SU-DHL-6 (cell line): ENCODE measurements at regions not wholly inside any gene's neighbourhood (a gene's known extent, or its start where the extent isn't known, plus 50 kb on each side); places are given as distances from the start of the nearest gene placed in this dataset.

Source experiments
- H2AFZ ChIP-seq: fragments of 200-600 bp; sonication (generic); 2 replicates; pipeline ENCODE4 v1.6.1; 2014; ENCODE audit warnings: low read depth, mild to moderate bottlenecking, moderate library complexity, mixed read lengths, antibody characterized with exemption, low read length; ENCODE audit not compliant: severe bottlenecking
- H3F3A ChIP-seq: fragments of 200-600 bp; shearing (Covaris generic); 2 replicates; pipeline ENCODE4 v1.6.0; 2016; ENCODE audit warnings: antibody characterized with exemption, mild to moderate bottlenecking; ENCODE audit not compliant: insufficient read depth
- H3K27ac ChIP-seq: fragments of 200-600 bp; sonication (generic); 2 replicates; pipeline ENCODE4 v1.5.1; 2016; ENCODE audit warnings: low read depth, mild to moderate bottlenecking, low read length, moderate library complexity, mixed read lengths
- H3K27me3 ChIP-seq: fragments of 200-600 bp; sonication (generic), shearing (Covaris generic); 2 replicates; pipeline ENCODE4 v1.6.0; 2014; ENCODE audit warnings: mild to moderate bottlenecking, low read length
- H3K36me3 ChIP-seq: fragments of 200-600 bp; sonication (generic); 2 replicates; pipeline ENCODE4 v1.6.1; 2014; ENCODE audit warnings: mild to moderate bottlenecking, low read length, mixed read lengths
- H3K4me2 ChIP-seq: fragments of 300-600, 200-600 bp; shearing (Covaris generic), sonication (generic); 2 replicates; pipeline ENCODE4 v1.6.0; 2014; ENCODE audit warnings: low read length, low read depth, mild to moderate bottlenecking; ENCODE audit not compliant: poor library complexity, severe bottlenecking
- H3K4me3 ChIP-seq: fragments of 200-600 bp; sonication (generic); 2 replicates; pipeline ENCODE4 v1.5.1; 2014; ENCODE audit warnings: antibody characterized with exemption, low read length, mild to moderate bottlenecking, mixed read lengths; ENCODE audit not compliant: insufficient read depth, poor library complexity, severe bottlenecking
- H3K79me2 ChIP-seq: fragments of 200-600 bp; sonication (generic); 2 replicates; pipeline ENCODE4 v1.6.1; 2014; ENCODE audit warnings: mild to moderate bottlenecking, low read length, moderate library complexity; ENCODE audit not compliant: insufficient read depth
- H3K9ac ChIP-seq: fragments of 200-600 bp; sonication (generic); 2 replicates; pipeline ENCODE4 v1.7.0; 2014; ENCODE audit warnings: mild to moderate bottlenecking, low read length
- H3K9me2 ChIP-seq: fragments of 200-600 bp; sonication (generic); replicated peaks from 2 replicates; pipeline ENCODE4 v1.6.1; 2014; ENCODE audit warnings: low read length; ENCODE audit not compliant: insufficient read depth
- H3K9me3 ChIP-seq: fragments of 200-600 bp; sonication (generic); 2 replicates; pipeline ENCODE4 v1.6.1; 2014; ENCODE audit warnings: low read length, mixed read lengths; ENCODE audit not compliant: insufficient read depth
- H4K20me1 ChIP-seq: fragments of 200-600 bp; sonication (generic); 2 replicates; pipeline ENCODE4 v1.6.1; 2014; ENCODE audit warnings: low read depth, mild to moderate bottlenecking, antibody characterized with exemption, low read length, moderate library complexity, mixed read lengths
- EZH2phosphoT487 ChIP-seq: fragments of 200-600 bp; sonication (generic), shearing (Covaris generic); conservative IDR thresholded peaks from 2 replicates; pipeline ENCODE4 v1.6.1; 2018; ENCODE audit warnings: mild to moderate bottlenecking, antibody characterized with exemption, low read length, moderate library complexity, mixed read lengths
- TF ChIP-seq, protein P1 (sequence below): fragments of 200-600 bp; sonication (generic); IDR thresholded peaks from one replicate; pipeline ENCODE4 v1.5.1; 2017; ENCODE audit warnings: antibody characterized with exemption, mild to moderate bottlenecking, low read length, moderate library complexity; ENCODE audit not compliant: insufficient read depth, poor library complexity, severe bottlenecking

- Histone ChIP-seq H3F3A (no peaks in the 10 kb centered on the region), H3K4me2 (no peak overlapping the region), H3K9me3 (no peaks in the 10 kb centered on the region), H3K4me3 (no peak overlapping the region), H3K9ac (no peak overlapping the region), H3K27me3 (no peaks in the 10 kb centered on the region), H2AFZ (no peak overlapping the region), H4K20me1 (no peaks in the 10 kb centered on the region), H3K9me2 (no peaks in the 10 kb centered on the region), H3K79me2 (no peaks in the 10 kb centered on the region), H3K27ac (no peak overlapping the region), H3K36me3 (no peaks in the 10 kb centered on the region)
- TF ChIP-seq EZH2phosphoT487 = no peak
- TF ChIP-seq, protein P1, sequence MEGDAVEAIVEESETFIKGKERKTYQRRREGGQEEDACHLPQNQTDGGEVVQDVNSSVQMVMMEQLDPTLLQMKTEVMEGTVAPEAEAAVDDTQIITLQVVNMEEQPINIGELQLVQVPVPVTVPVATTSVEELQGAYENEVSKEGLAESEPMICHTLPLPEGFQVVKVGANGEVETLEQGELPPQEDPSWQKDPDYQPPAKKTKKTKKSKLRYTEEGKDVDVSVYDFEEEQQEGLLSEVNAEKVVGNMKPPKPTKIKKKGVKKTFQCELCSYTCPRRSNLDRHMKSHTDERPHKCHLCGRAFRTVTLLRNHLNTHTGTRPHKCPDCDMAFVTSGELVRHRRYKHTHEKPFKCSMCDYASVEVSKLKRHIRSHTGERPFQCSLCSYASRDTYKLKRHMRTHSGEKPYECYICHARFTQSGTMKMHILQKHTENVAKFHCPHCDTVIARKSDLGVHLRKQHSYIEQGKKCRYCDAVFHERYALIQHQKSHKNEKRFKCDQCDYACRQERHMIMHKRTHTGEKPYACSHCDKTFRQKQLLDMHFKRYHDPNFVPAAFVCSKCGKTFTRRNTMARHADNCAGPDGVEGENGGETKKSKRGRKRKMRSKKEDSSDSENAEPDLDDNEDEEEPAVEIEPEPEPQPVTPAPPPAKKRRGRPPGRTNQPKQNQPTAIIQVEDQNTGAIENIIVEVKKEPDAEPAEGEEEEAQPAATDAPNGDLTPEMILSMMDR = no peak
Observed at GRCh38 chr1:4975856-4976255, 321.4 kb downstream of the AJAP1 start.

DNA sequence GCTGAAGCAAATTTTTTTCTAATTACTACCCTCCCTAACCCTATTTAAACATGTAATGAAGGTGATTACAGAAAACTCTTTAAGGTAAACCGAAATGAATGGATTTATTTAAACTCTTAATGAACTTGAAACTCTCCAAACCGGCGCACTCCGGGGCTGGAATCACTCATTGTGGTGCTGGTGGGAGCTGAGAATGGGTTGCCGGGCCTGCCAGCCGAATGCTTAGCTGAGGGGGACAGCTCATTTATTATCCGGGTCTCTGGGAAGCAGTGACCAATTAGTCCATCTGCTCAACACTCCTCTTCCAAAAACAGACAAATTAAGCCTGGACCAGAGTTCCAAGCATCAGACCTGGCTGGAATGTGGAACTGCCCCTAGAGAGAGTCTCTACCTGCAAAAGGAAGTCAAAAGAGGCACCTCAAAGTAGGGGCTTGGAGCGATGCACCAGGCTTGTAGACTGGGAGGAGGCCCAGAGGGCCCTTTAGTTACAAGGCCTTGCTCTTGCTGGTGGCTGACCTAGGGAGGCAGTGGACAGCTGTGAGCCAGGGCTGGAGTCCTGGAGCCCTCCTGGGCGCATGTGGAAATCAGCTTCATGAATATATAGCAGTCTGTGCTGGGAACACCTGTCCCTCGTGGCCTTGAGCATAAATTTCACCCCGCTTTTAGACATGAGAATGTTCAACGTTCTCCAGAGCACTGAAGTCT lies 320.7 kb downstream of the AJAP1 start:
- Histone ChIP-seq H3K9me2 (no peaks in the 10 kb centered on the region), H3K27me3 (no peaks in the 10 kb centered on the region), H3K36me3 (no peaks in the 10 kb centered on the region), H3K27ac (no peak overlapping the region), H3F3A (no peaks in the 10 kb centered on the region), H3K4me3 (no peak overlapping the region), H3K79me2 (no peaks in the 10 kb centered on the region), H4K20me1 (no peaks in the 10 kb centered on the region), H3K4me2 (no peak overlapping the region), H3K9me3 (no peaks in the 10 kb centered on the region), H2AFZ (no peak overlapping the region), H3K9ac (no peak overlapping the region)
- TF ChIP-seq, protein P1 = no peak

- Histone ChIP-seq H3K36me3 (no peaks in the 10 kb centered on the region), H3K4me2 (no peak overlapping the region), H3K9me2 (no peaks in the 10 kb centered on the region), H3K27ac (no peak overlapping the region), H3K4me3 (no peak overlapping the region), H2AFZ (no peak overlapping the region), H4K20me1 (no peaks in the 10 kb centered on the region), H3K9ac (no peak overlapping the region), H3K27me3 (no peaks in the 10 kb centered on the region), H3K79me2 (no peaks in the 10 kb centered on the region), H3K9me3 (no peaks in the 10 kb centered on the region), H3F3A (no peaks in the 10 kb centered on the region)
- no peak for TF ChIP-seq EZH2phosphoT487
- TF ChIP-seq, protein P1 = no peak
Observed at GRCh38 chr1:4973341-4973740, 318.9 kb downstream of the AJAP1 start.
